ENCODE measurements at regions not wholly inside any gene's neighbourhood (a gene's known extent, or its start where the extent isn't known, plus 50 kb on each side); places are given as distances from the start of the nearest gene placed in this dataset.

GRCh38 chr7:80563561-80564327 is 51.9 kb upstream of the GNAT3 start:
- no peaks in the 10 kb centered on the region for H3K27me3 ChIP-seq (ENCODE audit: control insufficient read depth in 1 of 2, insufficient read depth in 2 of 2, low read length in 2 of 2)
- ChIA-PET CTCF (no interaction called here), POLR2A (no interaction called here)
- intact Hi-C loops (cut with DNase I, micrococcal nuclease), result no loop called here
- H3K27me3 Mint-ChIP-seq, result no peaks in the 10 kb centered on the region
- peaks cover 8% of the 10 kb centered on the region for H3K9me3 Mint-ChIP-seq
- H3K4me1 Mint-ChIP-seq (ENCODE audit: low read depth), result no peaks in the 10 kb centered on the region
- DNase-seq, result no peak
- no peak overlapping the region for H3K27ac ChIP-seq (ENCODE audit: low read depth in 1 of 2, low read length in 2 of 2)
- H3K36me3 ChIP-seq (ENCODE audit: insufficient read depth, low read length), result no peaks in the 10 kb centered on the region
- H3K36me3 Mint-ChIP-seq (ENCODE audit: low read depth), result no peaks in the 10 kb centered on the region
- H3K9me3 ChIP-seq (ENCODE audit: control insufficient read depth in 1 of 2, insufficient read depth in 1 of 2, low read length in 2 of 2), result peaks cover 7 to 22% of the 10 kb centered on the region in 2 experiments
- no peaks in the 10 kb centered on the region for H3K4me1 ChIP-seq (ENCODE audit: insufficient read depth, low read length)
- no peak for TF ChIP-seq CTCF (IDR thresholded peaks at IDR 0.05)
- H3K27ac Mint-ChIP-seq, result no peak overlapping the region
- H3K4me3 ChIP-seq (ENCODE audit: low read length), result no peak overlapping the region
- no peak for ATAC-seq (ENCODE audit: poor library complexity)
- no peak overlapping the region for H3K4me3 Mint-ChIP-seq

- no peak overlapping the region for H3K4me3 ChIP-seq (ENCODE audit: low read length)
- no peak overlapping the region for H3K27ac ChIP-seq (ENCODE audit: low read depth in 1 of 2, low read length in 2 of 2)
- ATAC-seq (ENCODE audit: poor library complexity) (no peak), DNase-seq (no peak)
- H3K36me3 ChIP-seq (ENCODE audit: insufficient read depth, low read length), result no peaks in the 10 kb centered on the region
- no peak for TF ChIP-seq CTCF (IDR thresholded peaks at IDR 0.05)
- H3K36me3 Mint-ChIP-seq (ENCODE audit: low read depth), result no peaks in the 10 kb centered on the region
- no peaks in the 10 kb centered on the region for H3K4me1 Mint-ChIP-seq (ENCODE audit: low read depth)
- H3K9me3 ChIP-seq (ENCODE audit: control insufficient read depth in 1 of 2, insufficient read depth in 1 of 2, low read length in 2 of 2), result peaks cover 7 to 22% of the 10 kb centered on the region in 2 experiments
- H3K9me3 Mint-ChIP-seq, result peaks cover 6% of the 10 kb centered on the region
- no peak overlapping the region for H3K4me3 Mint-ChIP-seq
- H3K27ac Mint-ChIP-seq, result no peak overlapping the region
- POLR2A ChIA-PET, result no interaction called here
- H3K4me1 ChIP-seq (ENCODE audit: insufficient read depth, low read length), result no peaks in the 10 kb centered on the region
- intact Hi-C loops (cut with DNase I, micrococcal nuclease), result no loop called here
- no peaks in the 10 kb centered on the region for H3K27me3 Mint-ChIP-seq
- CTCF ChIA-PET, result no interaction called here
- H3K27me3 ChIP-seq (ENCODE audit: control insufficient read depth in 1 of 2, insufficient read depth in 2 of 2, low read length in 2 of 2), result no peaks in the 10 kb centered on the region
Observed at GRCh38 chr7:80565554-80565953, 53.7 kb upstream of the GNAT3 start.

GRCh38 chr7:80581486-80582260 is 56.8 kb upstream of the CD36 start:
- no peak for TF ChIP-seq CTCF (IDR thresholded peaks at IDR 0.05)
- H3K27ac Mint-ChIP-seq, result no peak overlapping the region
- no peak overlapping the region for H3K27ac ChIP-seq (ENCODE audit: low read depth in 1 of 2, low read length in 2 of 2)
- H3K9me3 Mint-ChIP-seq, result no peaks in the 10 kb centered on the region
- H3K4me1 Mint-ChIP-seq (ENCODE audit: low read depth), result no peaks in the 10 kb centered on the region
- H3K36me3 ChIP-seq (ENCODE audit: insufficient read depth, low read length), result no peaks in the 10 kb centered on the region
- CTCF ChIA-PET, result no interaction called here
- H3K9me3 ChIP-seq (ENCODE audit: control insufficient read depth in 1 of 2, insufficient read depth in 1 of 2, low read length in 2 of 2), result no peaks in the 10 kb centered on the region
- H3K36me3 Mint-ChIP-seq (ENCODE audit: low read depth), result no peaks in the 10 kb centered on the region
- H3K27me3 Mint-ChIP-seq, result no peaks in the 10 kb centered on the region
- no peak for DNase-seq
- intact Hi-C loops (cut with DNase I, micrococcal nuclease), result no loop called here
- H3K27me3 ChIP-seq (ENCODE audit: control insufficient read depth in 1 of 2, insufficient read depth in 2 of 2, low read length in 2 of 2), result no peaks in the 10 kb centered on the region
- H3K4me1 ChIP-seq (ENCODE audit: insufficient read depth, low read length), result no peaks in the 10 kb centered on the region
- H3K4me3 ChIP-seq (ENCODE audit: low read length), result no peak overlapping the region
- ATAC-seq (ENCODE audit: poor library complexity), result no peak
- H3K4me3 Mint-ChIP-seq, result no peak overlapping the region
- POLR2A ChIA-PET, result no interaction called here
